22Rv1 (cell line): ENCODE measurements at regions not wholly inside any gene's neighbourhood (a gene's known extent, or its start where the extent isn't known, plus 50 kb on each side); places are given as distances from the start of the nearest gene placed in this dataset.
"Not testable (repeated sequence)": the region's sequence is repeated elsewhere in the genome, so short reads cannot be mapped to it uniquely, and the experiment has no call there.

Experiments
- H3K27ac ChIP-seq: fragments of 450-650 bp; 2 replicates; pipeline ENCODE4 v1.5.1; 2017
- ZFX ChIP-seq: fragments of 450-650 bp; IDR thresholded peaks from 2 replicates; pipeline ENCODE4 v1.6.1; 2017; ENCODE audit warnings: antibody characterized with exemption, borderline replicate concordance
- TF ChIP-seq, protein P1 (sequence below): fragments of 450-650 bp; IDR thresholded peaks from 2 replicates; pipeline ENCODE4 v1.5.1; 2017; ENCODE audit warnings: mild to moderate bottlenecking

- no peak for TF ChIP-seq ZFX
- TF ChIP-seq, protein P1, sequence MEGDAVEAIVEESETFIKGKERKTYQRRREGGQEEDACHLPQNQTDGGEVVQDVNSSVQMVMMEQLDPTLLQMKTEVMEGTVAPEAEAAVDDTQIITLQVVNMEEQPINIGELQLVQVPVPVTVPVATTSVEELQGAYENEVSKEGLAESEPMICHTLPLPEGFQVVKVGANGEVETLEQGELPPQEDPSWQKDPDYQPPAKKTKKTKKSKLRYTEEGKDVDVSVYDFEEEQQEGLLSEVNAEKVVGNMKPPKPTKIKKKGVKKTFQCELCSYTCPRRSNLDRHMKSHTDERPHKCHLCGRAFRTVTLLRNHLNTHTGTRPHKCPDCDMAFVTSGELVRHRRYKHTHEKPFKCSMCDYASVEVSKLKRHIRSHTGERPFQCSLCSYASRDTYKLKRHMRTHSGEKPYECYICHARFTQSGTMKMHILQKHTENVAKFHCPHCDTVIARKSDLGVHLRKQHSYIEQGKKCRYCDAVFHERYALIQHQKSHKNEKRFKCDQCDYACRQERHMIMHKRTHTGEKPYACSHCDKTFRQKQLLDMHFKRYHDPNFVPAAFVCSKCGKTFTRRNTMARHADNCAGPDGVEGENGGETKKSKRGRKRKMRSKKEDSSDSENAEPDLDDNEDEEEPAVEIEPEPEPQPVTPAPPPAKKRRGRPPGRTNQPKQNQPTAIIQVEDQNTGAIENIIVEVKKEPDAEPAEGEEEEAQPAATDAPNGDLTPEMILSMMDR, result no peak
- H3K27ac ChIP-seq, result no peak overlapping the region
These were observed 100.3 kb downstream of the RBMX2 start for GRCh38 chrX:130502016-130502570.

GRCh38 chrX:130504019-130504418 is 102.2 kb downstream of the RBMX2 start:
- TF ChIP-seq, protein P1, result no peak
- TF ChIP-seq ZFX, result no peak
- H3K27ac ChIP-seq, result no peak overlapping the region

GRCh38 chrX:130507015-130507414 is 105.2 kb downstream of the RBMX2 start:
- H3K27ac ChIP-seq, result no peak overlapping the region
- TF ChIP-seq, protein P1, result no peak
- TF ChIP-seq ZFX, result no peak

DNA sequence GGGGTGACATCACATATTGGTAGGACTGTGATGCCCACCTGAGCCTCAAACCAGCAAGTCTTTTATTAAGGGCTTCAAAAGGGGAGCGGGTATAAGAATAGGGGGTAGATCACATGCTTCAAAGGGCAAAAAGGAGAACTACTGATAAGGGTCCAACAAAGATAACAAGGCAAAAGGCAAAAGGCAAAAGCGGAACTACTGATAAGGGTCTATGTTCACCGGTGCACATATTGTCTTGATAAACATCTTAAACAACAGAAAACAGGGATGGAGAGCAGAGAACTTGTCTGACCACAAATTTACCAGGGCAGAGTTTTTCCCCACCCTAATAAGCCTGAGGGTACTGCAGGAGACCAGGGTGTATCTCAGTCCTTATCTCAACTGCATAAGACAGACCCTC is 110.7 kb downstream of the RBMX2 start:
- H3K27ac ChIP-seq, result not testable (repeated sequence)

- no peak for TF ChIP-seq ZFX
- TF ChIP-seq, protein P1, result no peak
- no peak overlapping the region for H3K27ac ChIP-seq
These were observed 114.3 kb downstream of the RBMX2 start for GRCh38 chrX:130516123-130516522.

GRCh38 chrX:130523460-130524394 is 121.9 kb downstream of the RBMX2 start:
- no peak overlapping the region for H3K27ac ChIP-seq
- TF ChIP-seq, protein P1, result no peak
- TF ChIP-seq ZFX, result no peak

DNA sequence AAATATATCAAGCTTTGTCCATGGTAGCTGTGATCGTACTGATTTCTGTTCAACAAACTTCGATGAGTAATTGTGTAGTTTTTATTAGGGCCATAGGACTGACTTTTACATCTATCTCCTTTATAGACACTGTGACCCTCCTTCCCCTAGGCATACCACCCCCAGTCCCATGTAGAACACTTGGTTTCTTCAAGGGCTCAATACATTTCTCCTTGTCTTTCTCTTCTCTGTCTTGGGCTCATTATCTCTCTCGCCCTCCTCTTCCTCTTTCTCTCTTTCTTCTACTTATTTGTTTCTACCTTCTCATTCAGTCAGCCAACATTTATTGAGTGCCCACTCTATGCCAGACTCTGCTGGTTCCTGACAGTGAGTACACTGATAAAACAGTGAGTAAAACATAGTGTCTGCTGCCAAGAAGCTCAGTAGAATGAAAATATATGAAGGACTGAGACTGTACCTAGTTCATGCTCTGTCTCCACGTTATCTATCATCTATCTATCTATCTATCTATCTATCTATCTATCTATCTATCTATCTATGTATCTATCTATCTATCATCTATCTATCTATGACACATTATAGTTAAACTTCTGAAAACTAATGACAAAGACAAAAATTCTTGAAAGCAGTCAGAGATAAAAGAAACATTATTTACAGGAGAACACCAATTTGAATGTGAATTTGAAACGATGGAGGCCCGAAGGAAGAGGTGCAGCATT is 122.8 kb downstream of the RBMX2 start:
- no peak for TF ChIP-seq ZFX
- TF ChIP-seq, protein P1, result no peak
- H3K27ac ChIP-seq, result no peak overlapping the region
